PC-3 (cell line): ENCODE measurements at regions not wholly inside any gene's neighbourhood (a gene's known extent, or its start where the extent isn't known, plus 50 kb on each side); places are given as distances from the start of the nearest gene placed in this dataset.

Experiments
- CTCF ChIP-seq: fragments of 300-600 bp; sonication (generic); conservative IDR thresholded peaks from 2 replicates; pipeline ENCODE4 v1.5.1; 2017; ENCODE audit warnings: antibody characterized with exemption, low read depth, mild to moderate bottlenecking, low read length
- EZH2 ChIP-seq: fragments of 300-600 bp; sonication (generic); IDR thresholded peaks from one replicate; pipeline ENCODE4 v1.6.1; 2017; ENCODE audit warnings: antibody characterized with exemption, mild to moderate bottlenecking, low read length; ENCODE audit not compliant: unreplicated experiment
- EZH2phosphoT487 ChIP-seq: fragments of 300-600 bp; sonication (generic); IDR thresholded peaks from 2 replicates; pipeline ENCODE4 v1.6.1; 2018; ENCODE audit warnings: mild to moderate bottlenecking, antibody characterized with exemption, low read length, borderline replicate concordance

DNA sequence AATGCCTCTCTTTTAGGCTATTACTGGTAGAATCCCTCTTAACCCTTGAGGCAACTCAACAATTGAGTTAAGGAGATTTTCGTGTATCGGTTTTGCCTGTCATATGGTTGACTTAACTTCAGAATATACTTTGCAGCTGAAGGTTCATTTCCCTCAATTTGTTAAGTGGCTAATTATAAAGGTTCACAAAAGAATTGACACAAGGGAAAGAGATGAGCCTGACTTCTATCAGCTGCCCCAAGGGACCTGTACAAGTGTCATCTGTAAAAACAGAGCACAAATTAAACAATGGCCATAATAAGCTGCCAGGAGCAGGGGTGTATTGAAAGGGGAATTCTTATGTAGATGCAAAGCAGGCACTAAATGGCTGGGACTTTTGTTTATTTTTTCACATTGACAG, 334.8 kb upstream of the OBI1 start:
- TF ChIP-seq EZH2 = no peak
- TF ChIP-seq CTCF = no peak
- no peak for TF ChIP-seq EZH2phosphoT487
